Lung (tissue), 11 donors: ENCODE measurements at regions not wholly inside any gene's neighbourhood (a gene's known extent, or its start where the extent isn't known, plus 50 kb on each side); places are given as distances from the start of the nearest gene placed in this dataset.

Experiments used
- ATAC-seq: fragments of 200-7000 bp; cut with Tn5 transposase; one replicate; pipeline ENCODE4 v1.9.1; 2020; ENCODE audit warnings: moderate number of reproducible peaks; ENCODE audit not compliant: insufficient read depth, low FRiP score
- DNase-seq, 3 donors: peaks; one replicate each; pipeline ENCODE4 v3.0.0-alpha.2; 2013 to 2017
- H3K27ac ChIP-seq, 2 donors: one replicate each; pipeline ENCODE4 v1.5.1; 2013; ENCODE audit warnings: mild to moderate bottlenecking in 2 of 2, moderate library complexity in 2 of 2, control low read depth in 1 of 2, inconsistent platforms in 1 of 2, low read depth in 1 of 2, low read length in 1 of 2
- H3K27me3 ChIP-seq, 3 donors: one replicate each; pipeline ENCODE4 v1.5.1; 2013; ENCODE audit warnings: low read length in 2 of 3; ENCODE audit not compliant: control insufficient read depth in 3 of 3, insufficient read depth in 3 of 3
- H3K36me3 ChIP-seq, 4 donors: one replicate each; pipeline ENCODE4 v1.5.1; 2013; ENCODE audit warnings: low read length in 4 of 4, mild to moderate bottlenecking in 1 of 4, moderate library complexity in 1 of 4; ENCODE audit not compliant: control insufficient read depth in 4 of 4, insufficient read depth in 4 of 4
- H3K4me1 ChIP-seq, 5 donors: one replicate each; pipeline ENCODE4 v1.5.1; 2013; ENCODE audit warnings: low read length in 5 of 5, mild to moderate bottlenecking in 2 of 5, moderate library complexity in 1 of 5; ENCODE audit not compliant: control insufficient read depth in 5 of 5, insufficient read depth in 5 of 5
- H3K4me3 ChIP-seq: one replicate; pipeline ENCODE4 v1.5.1; 2013; ENCODE audit warnings: mild to moderate bottlenecking, control low read depth, moderate library complexity
- H3K9ac ChIP-seq, 2 donors: one replicate each; pipeline ENCODE4 v1.5.1; 2013; ENCODE audit warnings: low read length in 2 of 2, control low read depth in 1 of 2; ENCODE audit not compliant: insufficient read depth in 1 of 2
- H3K9me3 ChIP-seq, 4 donors: one replicate each; pipeline ENCODE4 v1.5.1; 2013; ENCODE audit warnings: low read length in 3 of 4, mild to moderate bottlenecking in 1 of 4, moderate library complexity in 1 of 4; ENCODE audit not compliant: control insufficient read depth in 4 of 4, insufficient read depth in 3 of 4
- CTCF ChIP-seq: IDR thresholded peaks from 2 replicates; pipeline ENCODE4 v1.5.1; 2012; ENCODE audit warnings: mild to moderate bottlenecking; ENCODE audit errors: control extremely low read depth, extremely low read depth
- WGBS, 2 donors: extraction: QIAGEN DNeasy Blood & Tissue Kit; methylation state at CpG; one replicate each; pipeline ENCODE4 v1.1.7; 2013; 5-methylcytosine and 5-hydroxymethylcytosine counted together
- donor health status: control.
- donor health status: control.
- donor health status: Bipolar disorder and iron deficiency.
- donor health status: healthy.
- donor health status: DM: yes; HTN: yes; CAD: no.

- Histone ChIP-seq H3K9ac (no peak overlapping the region), H3K27me3 (no peaks in the 10 kb centered on the region), H3K4me3 (no peak overlapping the region), H3K36me3 (no peaks in the 10 kb centered on the region), H3K9me3 (no peaks in the 10 kb centered on the region), H3K4me1 (peaks cover 0 to 1% (median 0%) of the 10 kb centered on the region in 5 donors), H3K27ac (no peak overlapping the region)
- DNase-seq (peak in 1 of 3 donors; percentile 11), ATAC-seq (no peak)
- no peak for TF ChIP-seq CTCF
- WGBS, 2 donors: 49 to 65% methylated on average over 4 of the region's 4 CpGs
Observed at GRCh38 chr2:7346336-7346735, 429.1 kb downstream of the RNF144A start.

GRCh38 chr2:7348761-7349160 lies 431.5 kb downstream of the RNF144A start:
- Histone ChIP-seq H3K36me3 (no peaks in the 10 kb centered on the region), H3K4me3 (no peak overlapping the region), H3K27ac (no peak overlapping the region), H3K9ac (no peak overlapping the region), H3K4me1 (peaks cover 0 to 1% (median 0%) of the 10 kb centered on the region in 5 donors), H3K9me3 (no peaks in the 10 kb centered on the region), H3K27me3 (no peaks in the 10 kb centered on the region)
- TF ChIP-seq CTCF: no peak
- no peak for DNase-seq
- no peak for ATAC-seq
- 82 to 90% methylated on average over 2 of the region's 2 CpGs for WGBS, 2 donors

GRCh38 chr2:7352191-7352590 lies 435.0 kb downstream of the RNF144A start:
- 92 to 96% methylated on average over 5 of the region's 5 CpGs for WGBS, 2 donors
- no peak overlapping the region for H3K4me3 ChIP-seq
- no peak for TF ChIP-seq CTCF
- no peaks in the 10 kb centered on the region for H3K27me3 ChIP-seq
- H3K9me3 ChIP-seq: peaks cover 0 to 3% (median 0%) of the 10 kb centered on the region in 4 donors
- no peaks in the 10 kb centered on the region for H3K4me1 ChIP-seq
- DNase-seq (no peak), ATAC-seq (no peak)
- H3K9ac ChIP-seq: no peak overlapping the region
- H3K27ac ChIP-seq: no peak overlapping the region
- H3K36me3 ChIP-seq: no peaks in the 10 kb centered on the region

- no peak overlapping the region for H3K9ac ChIP-seq
- H3K4me1 ChIP-seq: no peaks in the 10 kb centered on the region
- ATAC-seq: no peak
- H3K27me3 ChIP-seq: no peaks in the 10 kb centered on the region
- no peak overlapping the region for H3K4me3 ChIP-seq
- H3K27ac ChIP-seq: no peak overlapping the region
- DNase-seq: no peak
- H3K36me3 ChIP-seq: no peaks in the 10 kb centered on the region
- H3K9me3 ChIP-seq: peaks cover 0 to 3% (median 0%) of the 10 kb centered on the region in 4 donors
- 90 to 95% methylated on average over 4 of the region's 4 CpGs for WGBS, 2 donors
- no peak for TF ChIP-seq CTCF
Observed at GRCh38 chr2:7353571-7353970, 436.4 kb downstream of the RNF144A start.
